Stimulated activated effector memory CD8-positive, alpha-beta T cell treated with anti-CD3 and anti-CD28 coated beads, Interleukin-12 subunit alpha, Interleukin-12 subunit beta, amount 100 ng/mL, for 72 hours (primary cell): ENCODE measurements at regions not wholly inside any gene's neighbourhood (a gene's known extent, or its start where the extent isn't known, plus 50 kb on each side); places are given as distances from the start of the nearest gene placed in this dataset.

Source experiments
- ATAC-seq: fragments of 150-1000 bp; cut with Tn5 transposase; 2 replicates; pipeline ENCODE4 v1.10.0; 2021
- DNase-seq, 2 donors: peaks; one replicate each; pipeline ENCODE4 v3.0.0; 2021 to 2022; ENCODE audit warnings: low spot score in 2 of 2
- H3K27ac Mint-ChIP-seq: one replicate; pipeline ENCODE4 v1.8.0; 2022; ENCODE audit warnings: mild to moderate bottlenecking, mixed read lengths
- H3K36me3 Mint-ChIP-seq: one replicate; pipeline ENCODE4 v1.8.0; 2022; ENCODE audit warnings: mild to moderate bottlenecking, mixed read lengths
- H3K4me1 Mint-ChIP-seq: one replicate; pipeline ENCODE4 v1.8.0; 2022; ENCODE audit warnings: mixed read lengths
- H3K4me3 Mint-ChIP-seq: one replicate; pipeline ENCODE4 v1.8.0; 2022; ENCODE audit warnings: mild to moderate bottlenecking, mixed read lengths
- H3K9me3 Mint-ChIP-seq: one replicate; pipeline ENCODE4 v1.8.0; 2022; ENCODE audit warnings: mixed read lengths

GRCh38 chr2:126359494-126359893 is 296.5 kb upstream of the GYPC start:
- no peaks in the 10 kb centered on the region for H3K4me1 Mint-ChIP-seq
- ATAC-seq, result no peak

DNA sequence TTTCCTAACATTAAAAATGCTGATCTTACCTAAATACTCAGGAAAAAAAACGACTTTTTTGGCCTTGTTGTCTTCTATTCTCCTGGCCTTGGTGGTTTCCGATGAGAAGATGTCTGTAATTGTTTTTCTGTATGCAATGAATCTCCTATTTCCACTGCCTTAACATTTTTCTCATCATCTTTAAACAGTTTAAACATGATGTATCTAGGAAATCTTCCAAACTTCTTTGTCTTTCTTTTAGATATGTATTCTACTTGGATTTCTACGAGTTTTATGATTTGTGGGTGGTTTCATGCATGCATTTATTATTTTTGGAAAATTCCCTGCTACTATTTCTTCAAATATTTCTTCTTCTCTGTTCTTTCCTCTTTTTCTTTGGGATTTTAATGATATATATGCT is 288.6 kb upstream of the GYPC start:
- no peaks in the 10 kb centered on the region for H3K4me1 Mint-ChIP-seq
- no peaks in the 10 kb centered on the region for H3K9me3 Mint-ChIP-seq
- H3K27ac Mint-ChIP-seq, result no peak overlapping the region
- no peak for ATAC-seq
- H3K4me3 Mint-ChIP-seq, result no peak overlapping the region
- no peak for DNase-seq
- H3K36me3 Mint-ChIP-seq, result no peaks in the 10 kb centered on the region

More at GRCh38 chr2:126359494-126359893, 296.5 kb upstream of the GYPC start:
- Mint-ChIP-seq H3K9me3 (no peaks in the 10 kb centered on the region), H3K4me3 (no peak overlapping the region), H3K36me3 (no peaks in the 10 kb centered on the region), H3K27ac (no peak overlapping the region)
- DNase-seq, result no peak

DNA sequence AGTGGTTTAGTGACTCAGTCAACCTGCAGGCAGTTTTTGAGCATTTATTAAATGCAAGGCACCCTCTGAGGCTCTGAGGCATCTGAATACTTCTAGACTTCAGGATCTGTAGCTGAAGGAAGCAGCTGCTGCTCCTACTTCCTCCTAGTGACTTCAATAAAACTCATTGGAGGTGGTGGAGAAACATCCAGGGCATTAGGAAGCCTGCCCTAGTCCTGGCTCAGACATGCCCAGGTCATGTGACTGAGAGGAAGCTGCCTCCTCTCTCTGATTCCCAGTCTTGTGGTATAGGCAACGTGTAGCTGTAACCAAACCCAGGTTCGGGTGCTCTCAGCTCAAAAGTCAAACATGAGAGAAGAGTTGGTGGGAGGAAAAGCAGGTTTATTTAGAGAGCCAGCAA is 287.2 kb upstream of the GYPC start:
- H3K4me3 Mint-ChIP-seq, result no peak overlapping the region
- ATAC-seq (no peak), DNase-seq (no peak)
- no peak overlapping the region for H3K27ac Mint-ChIP-seq
- H3K9me3 Mint-ChIP-seq, result no peaks in the 10 kb centered on the region
- no peaks in the 10 kb centered on the region for H3K36me3 Mint-ChIP-seq
- H3K4me1 Mint-ChIP-seq, result no peaks in the 10 kb centered on the region

GRCh38 chr2:126370201-126370600 is 285.8 kb upstream of the GYPC start:
- Mint-ChIP-seq H3K27ac (no peak overlapping the region), H3K4me1 (no peaks in the 10 kb centered on the region), H3K36me3 (no peaks in the 10 kb centered on the region), H3K9me3 (no peaks in the 10 kb centered on the region), H3K4me3 (no peak overlapping the region)
- ATAC-seq (no peak), DNase-seq (no peak)

GRCh38 chr2:126372406-126372805 is 283.6 kb upstream of the GYPC start:
- ATAC-seq, result no peak

DNA sequence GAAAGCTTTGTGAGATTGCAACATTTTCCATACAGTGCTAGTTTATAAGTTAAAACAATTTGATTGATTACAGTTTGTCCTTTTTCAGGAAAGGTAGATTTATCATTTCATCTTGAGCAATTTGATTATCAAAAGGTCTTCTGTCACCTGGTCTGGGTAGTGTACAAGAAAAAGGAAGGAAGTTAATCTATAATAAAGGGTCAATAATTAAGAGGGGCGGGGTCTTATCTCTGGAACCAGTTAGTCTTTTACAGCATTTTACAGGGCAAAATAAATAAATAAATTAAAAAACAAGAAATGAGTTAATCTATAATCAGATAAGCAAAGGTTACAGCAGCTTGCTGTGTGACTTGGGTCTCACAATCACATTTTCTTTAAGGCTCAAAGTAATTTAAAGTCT is 277.8 kb upstream of the GYPC start:
- H3K36me3 Mint-ChIP-seq, result no peaks in the 10 kb centered on the region
- H3K4me3 Mint-ChIP-seq, result no peak overlapping the region
- no peaks in the 10 kb centered on the region for H3K4me1 Mint-ChIP-seq
- DNase-seq (no peak), ATAC-seq (no peak)
- no peak overlapping the region for H3K27ac Mint-ChIP-seq
- H3K9me3 Mint-ChIP-seq, result no peaks in the 10 kb centered on the region

More at GRCh38 chr2:126372406-126372805, 283.6 kb upstream of the GYPC start:
- H3K4me3 Mint-ChIP-seq, result no peak overlapping the region
- no peaks in the 10 kb centered on the region for H3K9me3 Mint-ChIP-seq
- no peaks in the 10 kb centered on the region for H3K36me3 Mint-ChIP-seq
- no peaks in the 10 kb centered on the region for H3K4me1 Mint-ChIP-seq
- DNase-seq, result no peak
- no peak overlapping the region for H3K27ac Mint-ChIP-seq

DNA sequence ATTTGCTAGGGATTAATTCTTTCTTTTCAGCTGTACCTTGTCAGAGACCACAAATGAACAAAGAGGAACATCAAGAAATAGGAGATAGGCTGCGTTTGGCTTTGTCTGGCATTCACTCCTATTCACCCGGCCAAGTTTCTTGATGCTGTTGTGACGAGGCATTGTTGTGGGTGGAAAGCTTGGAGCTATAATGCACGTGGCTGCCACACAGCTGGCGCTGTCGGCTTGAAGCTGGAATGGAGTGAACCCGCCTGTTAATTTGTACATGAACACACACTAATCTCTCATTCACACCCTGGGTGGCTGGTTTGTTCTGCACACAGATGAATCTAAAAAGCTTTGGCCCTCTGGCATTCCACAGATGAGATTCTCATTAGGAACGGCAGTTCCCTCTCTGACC is 274.9 kb upstream of the GYPC start:
- Mint-ChIP-seq H3K36me3 (no peaks in the 10 kb centered on the region), H3K9me3 (peaks cover under 1% of the 10 kb centered on the region), H3K4me3 (no peak overlapping the region), H3K27ac (no peak overlapping the region), H3K4me1 (no peaks in the 10 kb centered on the region)
- DNase-seq (no peak), ATAC-seq (no peak)

GRCh38 chr2:126382998-126383397 is 273.0 kb upstream of the GYPC start:
- Mint-ChIP-seq H3K36me3 (no peaks in the 10 kb centered on the region), H3K27ac (no peak overlapping the region), H3K4me1 (no peaks in the 10 kb centered on the region), H3K4me3 (no peak overlapping the region), H3K9me3 (peaks cover 11% of the 10 kb centered on the region)
- ATAC-seq, result no peak
- no peak for DNase-seq

DNA sequence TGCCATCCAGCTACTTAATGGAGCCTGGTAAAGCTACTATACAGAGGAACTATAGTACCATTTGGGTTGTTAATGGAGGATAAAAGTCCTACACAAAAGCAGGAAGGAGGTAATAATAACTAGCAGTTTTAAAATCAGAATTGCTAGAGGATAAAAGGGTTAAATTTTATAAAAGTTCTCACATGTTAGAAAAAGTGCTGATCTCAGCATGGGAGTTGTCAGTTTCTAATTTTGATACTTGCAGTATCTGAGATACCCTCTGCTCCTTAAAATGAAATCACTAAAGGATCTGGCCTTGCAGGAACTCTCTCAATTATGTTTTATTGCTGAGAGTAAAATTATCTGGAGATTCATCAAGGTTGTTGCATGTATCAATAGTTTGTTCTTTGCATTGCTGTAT is 272.2 kb upstream of the GYPC start:
- Mint-ChIP-seq H3K27ac (no peak overlapping the region), H3K4me1 (no peaks in the 10 kb centered on the region), H3K9me3 (peaks cover 11% of the 10 kb centered on the region), H3K4me3 (no peak overlapping the region), H3K36me3 (no peaks in the 10 kb centered on the region)
- DNase-seq (no peak), ATAC-seq (no peak)

DNA sequence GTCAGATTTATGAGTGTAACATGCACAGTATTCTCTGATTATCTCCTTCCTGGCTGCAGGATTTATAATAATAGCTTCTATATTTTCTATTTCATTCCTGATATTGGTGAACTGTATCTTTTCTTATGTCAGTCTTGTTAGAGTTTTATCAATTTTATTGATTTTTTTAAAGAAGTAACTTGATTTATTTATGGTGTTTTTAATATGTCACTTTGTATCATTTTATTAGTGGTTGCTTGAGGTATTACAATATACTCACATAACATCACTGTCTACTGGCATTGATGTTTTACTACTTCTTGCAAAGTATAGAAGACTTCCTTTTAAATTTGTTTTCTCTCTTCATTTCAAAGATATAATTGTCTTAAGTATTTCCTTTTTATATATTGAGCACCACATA is 270.5 kb upstream of the GYPC start:
- no peaks in the 10 kb centered on the region for H3K36me3 Mint-ChIP-seq
- no peak overlapping the region for H3K4me3 Mint-ChIP-seq
- no peaks in the 10 kb centered on the region for H3K4me1 Mint-ChIP-seq
- DNase-seq (no peak), ATAC-seq (no peak)
- H3K27ac Mint-ChIP-seq, result no peak overlapping the region
- peaks cover 11% of the 10 kb centered on the region for H3K9me3 Mint-ChIP-seq

GRCh38 chr2:126385983-126386382 is 270.0 kb upstream of the GYPC start:
- ATAC-seq, result no peak
- H3K4me3 Mint-ChIP-seq, result no peak overlapping the region
- H3K27ac Mint-ChIP-seq, result no peak overlapping the region
- H3K4me1 Mint-ChIP-seq, result no peaks in the 10 kb centered on the region
- H3K9me3 Mint-ChIP-seq, result peaks cover 11% of the 10 kb centered on the region
- no peak for DNase-seq
- no peaks in the 10 kb centered on the region for H3K36me3 Mint-ChIP-seq

DNA sequence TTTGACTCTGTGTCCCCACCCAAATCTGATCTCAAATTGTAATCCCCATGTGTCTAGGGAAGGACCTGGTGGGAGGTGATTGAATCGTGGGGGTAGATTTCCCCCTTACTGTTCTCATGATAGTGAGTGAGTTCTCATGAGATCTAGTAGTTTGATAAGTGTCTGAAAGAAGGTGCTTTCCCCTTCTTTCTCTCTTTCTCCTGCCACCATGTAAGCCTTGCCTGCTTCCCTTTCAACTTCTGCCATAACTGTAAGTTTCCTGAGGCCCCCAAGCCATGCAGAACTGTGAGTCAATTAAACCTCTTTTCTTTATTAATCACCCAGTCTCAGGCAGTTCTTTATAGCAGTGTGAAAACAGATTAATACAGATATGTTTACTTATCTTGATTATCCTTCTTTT is 266.5 kb upstream of the GYPC start:
- H3K9me3 Mint-ChIP-seq, result peaks cover 11% of the 10 kb centered on the region
- H3K27ac Mint-ChIP-seq, result no peak overlapping the region
- ATAC-seq (no peak), DNase-seq (no peak)
- no peak overlapping the region for H3K4me3 Mint-ChIP-seq
- no peaks in the 10 kb centered on the region for H3K4me1 Mint-ChIP-seq
- no peaks in the 10 kb centered on the region for H3K36me3 Mint-ChIP-seq

DNA sequence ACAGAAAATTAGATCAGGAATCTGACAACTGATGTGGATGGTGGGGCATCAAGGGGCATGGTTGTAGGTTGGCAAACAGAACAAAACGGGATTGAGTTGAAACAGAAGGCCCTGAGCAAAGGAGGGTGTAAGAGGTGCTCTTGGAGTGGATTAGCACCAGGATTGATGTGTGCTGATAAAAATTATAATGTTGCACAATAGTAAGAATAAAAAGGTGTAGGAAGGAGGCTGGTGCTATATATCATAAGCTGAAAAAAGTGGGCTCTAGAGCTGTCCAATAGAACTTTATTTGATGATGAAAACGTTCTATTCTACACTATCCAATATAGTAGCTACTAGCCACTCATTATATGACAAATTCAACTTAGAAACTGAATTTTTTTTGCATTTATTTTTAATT is 263.1 kb upstream of the GYPC start:
- DNase-seq, result no peak
- H3K9me3 Mint-ChIP-seq, result no peaks in the 10 kb centered on the region

DNA sequence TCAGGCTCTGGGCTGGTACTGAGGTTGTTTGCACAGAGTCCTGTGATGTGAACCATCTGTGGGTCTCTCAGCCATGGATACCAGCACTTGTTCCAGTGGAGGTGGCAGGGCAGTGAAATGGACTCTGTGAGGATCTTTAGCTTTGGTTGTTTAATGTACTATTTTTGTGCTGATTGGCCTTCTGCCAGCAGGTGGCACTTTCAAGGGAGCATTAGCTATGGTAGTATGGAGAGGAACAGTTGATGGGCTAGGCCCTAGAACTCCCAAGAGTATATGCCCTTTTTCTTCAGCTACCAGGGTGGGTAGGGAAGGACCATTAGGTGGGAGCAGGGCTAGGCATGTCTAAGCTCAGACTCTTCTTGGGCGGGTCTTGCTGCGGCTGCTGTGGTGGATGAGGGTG is 257.0 kb upstream of the GYPC start:
- Mint-ChIP-seq H3K27ac (no peak overlapping the region), H3K4me3 (no peak overlapping the region), H3K4me1 (no peaks in the 10 kb centered on the region), H3K9me3 (no peaks in the 10 kb centered on the region), H3K36me3 (no peaks in the 10 kb centered on the region)
- ATAC-seq (peak; percentile 39), DNase-seq (no peak)

More for the DNA sequence above, 263.1 kb upstream of the GYPC start:
- ATAC-seq, result no peak
- Mint-ChIP-seq H3K4me3 (no peak overlapping the region), H3K4me1 (no peaks in the 10 kb centered on the region), H3K36me3 (no peaks in the 10 kb centered on the region), H3K27ac (no peak overlapping the region)

- no peak overlapping the region for H3K27ac Mint-ChIP-seq
- H3K36me3 Mint-ChIP-seq, result no peaks in the 10 kb centered on the region
- no peak for ATAC-seq
- no peaks in the 10 kb centered on the region for H3K9me3 Mint-ChIP-seq
- H3K4me3 Mint-ChIP-seq, result no peak overlapping the region
- H3K4me1 Mint-ChIP-seq, result no peaks in the 10 kb centered on the region
- DNase-seq, result no peak
Observed at GRCh38 chr2:126403039-126403628, 252.8 kb upstream of the GYPC start.

DNA sequence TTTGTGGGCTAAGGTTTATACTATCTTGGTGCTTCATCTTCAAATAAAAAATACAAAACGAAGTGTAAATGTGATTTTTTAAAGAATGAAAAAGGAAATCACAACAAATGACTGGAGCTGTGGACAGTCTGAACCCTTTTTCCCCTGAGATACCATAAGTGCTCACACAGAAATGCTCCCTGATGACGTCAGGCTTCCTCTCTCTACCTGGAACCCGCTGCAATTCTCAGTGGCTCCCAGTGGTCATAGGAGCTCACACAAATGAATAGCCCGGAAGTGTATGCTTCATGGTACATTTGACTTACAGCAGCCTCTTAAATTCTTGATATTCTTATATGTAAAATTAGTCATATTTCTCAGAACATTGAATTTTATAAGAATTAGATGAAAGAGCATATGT is 249.7 kb upstream of the GYPC start:
- DNase-seq (no peak), ATAC-seq (no peak)
- Mint-ChIP-seq H3K9me3 (no peaks in the 10 kb centered on the region), H3K27ac (no peak overlapping the region), H3K4me1 (no peaks in the 10 kb centered on the region), H3K4me3 (no peak overlapping the region), H3K36me3 (no peaks in the 10 kb centered on the region)

- H3K4me3 Mint-ChIP-seq, result no peak overlapping the region
- no peak overlapping the region for H3K27ac Mint-ChIP-seq
- ATAC-seq (no peak), DNase-seq (no peak)
- H3K36me3 Mint-ChIP-seq, result no peaks in the 10 kb centered on the region
- peaks cover 2% of the 10 kb centered on the region for H3K9me3 Mint-ChIP-seq
- peaks cover 9% of the 10 kb centered on the region for H3K4me1 Mint-ChIP-seq
Observed at GRCh38 chr2:126408671-126409070, 247.3 kb upstream of the GYPC start.
